Inferior parietal cortex (tissue), 1 donor: ENCODE measurements at regions not wholly inside any gene's neighbourhood (a gene's known extent, or its start where the extent isn't known, plus 50 kb on each side); places are given as distances from the start of the nearest gene placed in this dataset.

Experiments used
- DNase-seq: peaks from one replicate; pipeline ENCODE4 v3.0.0-alpha.2; 2016; ENCODE audit errors: extremely low spot score

GRCh38 chr10:130430852-130431704 lies 294.9 kb downstream of the GLRX3 start:
- DNase-seq = no peak

- DNase-seq = no peak
Observed at GRCh38 chr10:130432271-130432670, 296.1 kb downstream of the GLRX3 start.

- DNase-seq = no peak
Observed at GRCh38 chr10:130432850-130433249, 296.7 kb downstream of the GLRX3 start.

DNA sequence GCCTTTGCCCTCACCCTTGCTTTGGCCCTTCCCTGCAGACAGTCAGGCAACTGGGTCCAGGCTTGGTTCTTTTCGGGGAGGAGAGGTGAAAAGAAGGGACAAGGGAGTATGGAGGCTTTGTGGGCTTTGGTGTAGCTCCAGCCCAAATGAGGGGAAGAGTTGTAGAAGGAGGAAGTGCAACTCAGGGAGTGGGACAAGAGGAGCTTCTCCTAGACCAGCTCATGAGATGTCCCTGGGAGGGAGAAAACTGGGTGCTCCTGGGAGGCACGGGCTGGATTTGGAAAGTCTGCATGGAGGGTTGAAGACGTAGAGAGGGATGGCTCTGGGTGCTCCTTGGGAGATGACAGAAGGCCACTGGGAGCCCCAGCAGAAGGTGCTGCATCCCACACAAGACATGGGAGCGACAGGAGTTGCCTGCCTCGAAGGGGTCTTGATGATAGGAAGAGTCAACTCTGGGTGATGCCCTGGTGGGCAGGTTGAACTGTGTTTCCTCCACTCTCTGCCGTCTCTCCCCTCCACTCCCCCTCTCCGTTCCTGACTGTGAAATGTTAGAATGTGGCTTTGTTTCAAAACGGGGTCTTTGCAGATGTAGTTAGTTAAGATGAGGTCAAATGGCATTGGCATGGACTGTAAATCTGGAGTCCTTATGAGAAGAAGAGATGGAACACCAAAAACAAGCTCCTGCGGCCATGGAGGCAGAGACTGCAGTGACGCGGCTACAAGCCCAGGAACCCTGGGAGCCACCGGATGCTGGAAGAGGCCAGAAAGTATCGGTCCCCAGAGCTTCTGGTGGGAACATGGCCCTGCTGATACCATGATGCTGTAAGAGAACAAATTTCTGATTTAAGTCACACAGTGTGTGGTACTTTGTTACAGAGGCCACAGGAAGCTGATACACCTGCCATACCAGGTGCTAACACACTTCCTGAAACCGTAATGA lies 298.5 kb downstream of the GLRX3 start:
- no peak for DNase-seq

- DNase-seq = no peak
Observed at GRCh38 chr10:130435961-130436360, 299.8 kb downstream of the GLRX3 start.

GRCh38 chr10:130438861-130439260 lies 302.7 kb downstream of the GLRX3 start:
- DNase-seq = no peak

GRCh38 chr10:130439766-130440165 lies 303.6 kb downstream of the GLRX3 start:
- no peak for DNase-seq

DNA sequence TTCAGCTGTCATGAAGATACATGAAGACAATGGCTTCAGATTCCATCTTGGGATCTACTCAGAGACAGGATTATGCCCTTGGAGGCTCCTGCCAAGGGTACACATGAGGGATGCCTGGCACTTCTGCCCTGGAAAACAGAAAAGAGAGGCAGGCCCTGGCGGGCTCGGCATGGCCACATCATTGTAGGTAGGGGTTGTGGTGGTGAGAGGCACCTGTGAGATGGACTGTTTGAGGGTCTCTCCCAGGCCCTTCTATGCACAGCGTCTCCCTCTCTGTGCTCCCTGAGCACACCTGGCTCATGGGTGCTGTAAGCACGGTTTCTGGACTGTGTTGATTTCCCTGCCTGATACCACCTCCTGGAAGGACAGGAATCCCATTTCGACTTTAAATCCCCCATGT lies 304.3 kb downstream of the GLRX3 start:
- DNase-seq = no peak

DNA sequence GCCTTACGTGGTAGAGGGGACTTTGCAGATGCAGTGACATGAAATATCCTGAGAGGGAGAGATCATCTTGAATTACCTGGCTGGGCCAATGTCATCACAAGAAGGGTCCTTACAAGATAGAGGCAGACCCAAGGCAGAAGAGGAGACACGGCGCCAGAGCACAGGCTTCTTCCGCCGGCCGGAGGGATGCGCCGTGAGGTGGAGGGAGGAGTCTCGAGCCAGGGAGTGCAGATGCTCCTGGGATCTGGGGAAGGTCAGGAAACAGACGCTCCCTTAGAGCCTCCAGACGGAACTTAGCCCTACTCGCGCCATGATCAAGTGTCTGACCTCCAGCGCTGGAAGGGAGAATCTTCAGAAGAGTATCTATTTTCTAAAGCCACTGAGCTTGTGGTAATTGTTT lies 304.8 kb downstream of the GLRX3 start:
- DNase-seq = no peak

- DNase-seq = no peak
Observed at GRCh38 chr10:130443066-130443465, 306.9 kb downstream of the GLRX3 start.

- no peak for DNase-seq
Observed at GRCh38 chr10:130453036-130453720, 317.0 kb downstream of the GLRX3 start.

DNA sequence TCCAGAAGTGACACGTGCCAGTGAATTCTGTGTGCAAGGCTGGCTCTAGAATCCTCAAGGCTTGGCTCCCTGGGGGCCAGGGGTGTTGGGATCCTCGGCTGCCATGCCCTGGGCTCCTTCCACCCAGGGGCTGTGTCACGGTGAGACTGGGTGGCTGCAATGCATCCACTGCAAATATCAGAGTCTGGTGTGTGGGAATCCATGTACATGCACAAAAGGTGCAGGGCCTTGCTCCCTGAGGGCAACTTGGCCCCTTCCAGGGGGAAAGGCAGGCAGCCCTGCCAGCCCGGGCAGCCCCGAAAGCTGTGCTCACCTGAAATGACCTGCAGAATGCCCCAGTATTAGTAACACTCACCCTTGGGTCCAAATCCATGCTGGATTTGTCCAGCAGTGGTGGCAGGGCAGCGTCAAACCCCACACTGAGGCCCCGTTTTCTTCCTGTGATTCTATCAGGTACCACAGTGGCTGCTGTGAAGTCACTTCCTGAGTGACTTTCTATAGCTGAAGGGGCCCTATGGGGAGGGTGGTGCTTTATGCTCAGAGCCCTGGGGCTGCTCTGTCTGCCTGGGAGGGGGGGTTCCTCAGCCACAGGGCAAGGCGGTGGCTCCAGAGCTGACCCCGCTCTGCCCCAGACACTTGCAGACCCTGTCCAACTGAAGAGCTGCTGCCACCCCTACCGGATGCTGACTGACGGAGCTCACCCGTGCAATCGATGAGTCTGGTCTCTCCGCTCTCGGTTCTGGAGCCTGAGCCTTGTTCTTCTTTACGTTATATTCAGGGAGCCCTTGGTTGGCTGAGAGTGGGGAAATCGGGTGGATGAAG lies 317.7 kb downstream of the GLRX3 start:
- no peak for DNase-seq

DNA sequence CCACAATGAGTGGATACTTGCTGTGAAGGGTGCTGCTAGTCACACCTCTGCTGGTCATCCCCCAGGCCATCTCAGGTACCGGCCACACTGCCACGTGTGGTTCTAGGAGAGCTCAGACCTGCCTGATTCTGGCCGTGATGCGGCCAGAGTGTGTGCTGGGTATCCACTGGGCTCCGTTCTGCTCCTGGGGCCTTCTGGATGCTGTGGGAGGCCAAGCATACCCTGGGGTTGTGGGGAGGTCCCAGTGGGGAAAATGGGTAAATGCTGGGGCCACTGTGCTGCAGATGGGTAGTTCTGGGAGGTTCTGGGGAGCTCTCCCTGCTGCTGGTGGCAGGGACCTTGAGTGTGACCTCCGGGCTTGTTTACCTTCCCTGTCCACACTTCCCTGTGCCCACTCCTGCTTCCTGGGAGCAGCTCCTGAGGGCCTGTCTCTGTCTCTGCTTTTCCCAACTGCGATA lies 318.4 kb downstream of the GLRX3 start:
- DNase-seq = no peak

DNA sequence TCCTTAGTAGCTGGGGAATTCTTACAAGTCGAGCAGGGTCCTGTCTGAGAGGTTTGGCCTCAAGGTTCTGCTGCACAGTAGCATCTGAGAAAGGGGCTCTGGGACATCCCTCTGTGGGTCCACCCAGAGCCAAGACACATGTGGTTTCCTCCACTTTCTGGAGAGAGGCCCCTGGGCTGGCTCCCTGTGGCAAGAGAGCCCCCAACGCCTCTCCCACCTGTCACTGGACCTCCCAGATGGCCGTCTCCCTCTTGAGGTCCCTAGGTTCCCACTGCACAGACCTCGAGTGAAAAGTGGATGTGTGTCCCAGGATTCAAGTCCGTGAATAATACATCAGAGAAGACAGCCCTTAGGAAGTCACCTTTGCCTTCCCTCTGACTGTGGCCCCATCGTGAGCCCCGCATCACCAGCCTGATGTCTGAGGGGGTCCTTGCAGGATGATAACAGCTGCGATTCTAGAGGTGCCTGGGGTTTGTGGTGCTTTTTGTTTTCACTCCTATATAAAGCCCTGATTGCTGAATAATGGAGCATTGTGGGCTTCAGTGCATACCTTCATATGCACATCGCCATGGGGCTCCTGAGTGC lies 319.0 kb downstream of the GLRX3 start:
- no peak for DNase-seq

DNA sequence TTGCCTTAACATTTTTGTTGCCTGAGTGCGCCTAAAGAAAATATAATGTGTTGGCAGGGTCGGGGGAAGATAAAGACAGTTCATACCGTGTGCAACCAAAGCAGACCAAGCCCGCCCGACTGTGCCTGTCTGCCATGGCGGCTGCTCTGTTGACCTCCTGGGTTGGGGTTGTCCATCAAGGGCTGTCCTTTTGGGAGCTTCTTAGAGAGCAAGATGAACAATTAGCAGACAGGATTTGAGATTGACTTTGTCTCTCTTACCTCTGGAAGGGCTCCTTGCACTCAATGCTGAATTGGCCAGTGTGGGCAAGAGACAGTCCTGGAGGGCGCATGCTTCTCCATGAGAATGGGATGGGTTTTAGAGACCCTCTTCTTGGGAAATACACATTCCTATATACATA lies 319.6 kb downstream of the GLRX3 start:
- DNase-seq = no peak

DNA sequence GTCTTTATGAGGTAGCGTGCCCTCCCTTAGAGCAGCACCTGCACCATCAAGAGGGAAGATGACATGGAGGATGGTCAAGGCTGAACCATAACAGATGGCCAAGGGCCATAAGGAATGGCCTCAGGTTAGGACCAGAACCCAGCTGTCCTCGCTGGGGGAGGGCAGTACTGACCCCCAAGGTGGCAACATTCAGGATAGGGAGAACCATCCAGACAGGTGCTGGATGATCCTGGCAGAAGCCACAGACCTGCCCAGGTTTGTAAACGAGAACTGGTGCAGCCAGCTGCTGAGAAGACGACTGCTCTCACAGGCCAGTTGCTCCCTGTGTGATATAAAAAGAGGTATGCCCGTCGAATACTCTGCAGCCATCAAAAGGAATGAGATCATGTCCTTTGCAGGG lies 320.4 kb downstream of the GLRX3 start:
- DNase-seq = no peak

GRCh38 chr10:130458509-130458908 lies 322.3 kb downstream of the GLRX3 start:
- DNase-seq = no peak

GRCh38 chr10:130459011-130459410 lies 322.8 kb downstream of the GLRX3 start:
- no peak for DNase-seq

GRCh38 chr10:130459851-130460490 lies 323.8 kb downstream of the GLRX3 start:
- no peak for DNase-seq

GRCh38 chr10:130461631-130462030 lies 325.4 kb downstream of the GLRX3 start:
- DNase-seq = no peak
